HG03095 (cell line): ENCODE measurements at regions not wholly inside any gene's neighbourhood (a gene's known extent, or its start where the extent isn't known, plus 50 kb on each side); places are given as distances from the start of the nearest gene placed in this dataset.
"Not testable (repeated sequence)": the region's sequence is repeated elsewhere in the genome, so short reads cannot be mapped to it uniquely, and the experiment has no call there.

ENCODE experiments used
- ATAC-seq: cut with Tn5 transposase; IDR thresholded peaks from one replicate; pipeline ENCODE4 v1.9.1; 2021; ENCODE audit warnings: moderate library complexity; ENCODE audit not compliant: unreplicated experiment

DNA sequence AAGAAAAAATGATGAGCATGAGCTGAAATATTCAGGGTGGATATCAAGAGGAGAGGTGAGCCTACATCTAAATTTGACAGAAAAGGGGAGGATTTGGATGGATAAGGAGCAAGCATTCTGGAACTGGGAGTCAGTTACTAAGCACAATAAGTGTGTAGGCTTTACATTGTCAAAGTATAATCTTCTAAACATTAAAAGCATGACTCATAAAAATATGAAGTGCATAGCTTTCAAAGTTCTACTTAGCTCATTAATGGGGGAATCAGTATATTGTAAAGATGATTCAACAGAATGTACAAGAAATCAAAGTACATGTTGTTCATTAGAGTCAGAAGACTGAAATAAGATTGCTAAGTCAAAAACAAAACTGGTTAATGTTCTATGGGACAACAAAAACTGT is 248.0 kb upstream of the GAS1 start:
- ATAC-seq, result no peak

- ATAC-seq, result no peak
Measured at GRCh38 chr9:87197349-87198130, 250.2 kb upstream of the GAS1 start.

- no peak for ATAC-seq
Measured at GRCh38 chr9:87198716-87199115, 251.4 kb upstream of the GAS1 start.

DNA sequence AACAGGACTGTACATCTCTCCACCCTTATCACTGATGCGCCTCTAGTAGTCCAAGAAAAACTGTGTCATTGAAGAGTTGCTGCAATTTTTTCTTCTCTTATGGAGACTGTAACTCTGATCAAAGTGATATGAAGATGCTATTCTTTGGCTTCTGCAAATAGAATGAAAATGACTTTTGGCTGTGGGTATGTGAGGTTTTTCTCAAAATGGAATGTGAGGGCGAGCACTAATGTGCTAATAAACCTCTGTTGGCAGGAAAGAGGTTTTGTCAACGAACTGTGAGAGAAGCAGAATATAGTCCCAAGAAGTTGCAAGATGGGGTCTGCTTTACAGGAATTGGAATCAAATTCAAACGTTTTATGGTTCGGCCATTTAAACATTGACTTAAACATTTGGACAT is 252.0 kb upstream of the GAS1 start:
- ATAC-seq, result no peak

- no peak for ATAC-seq
Measured at GRCh38 chr9:87199782-87200181, 252.5 kb upstream of the GAS1 start.

- ATAC-seq, result no peak
Measured at GRCh38 chr9:87201351-87201751, 254.0 kb upstream of the GAS1 start.

DNA sequence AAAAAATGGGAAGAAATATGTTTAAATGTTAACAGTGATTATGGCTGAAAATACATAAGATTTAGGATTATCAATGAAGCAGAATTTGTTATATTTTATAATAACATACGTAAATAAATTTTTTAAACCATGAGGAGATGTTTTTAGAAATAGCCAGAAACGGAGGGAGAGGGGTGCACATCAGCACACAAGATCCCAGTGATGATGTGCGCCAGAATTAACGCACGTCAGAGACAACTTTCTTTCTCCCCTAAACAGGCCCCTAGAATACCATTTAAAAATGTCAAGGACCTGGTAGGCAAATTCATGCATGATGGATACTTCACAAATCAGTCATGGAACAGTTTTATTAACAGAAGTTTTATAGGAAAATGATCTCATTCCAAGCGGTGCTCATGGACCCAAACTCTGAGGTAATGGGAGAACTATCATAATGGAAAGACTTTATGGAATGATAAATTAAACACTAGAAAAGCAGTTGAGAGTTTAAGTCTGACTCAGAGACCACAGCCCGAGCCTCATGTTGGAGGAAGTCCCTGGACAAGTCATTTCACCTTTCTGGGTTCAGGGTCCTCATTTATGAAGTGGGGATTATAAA is 258.9 kb upstream of the GAS1 start:
- no peak for ATAC-seq

GRCh38 chr9:87210658-87211057 is 263.4 kb upstream of the GAS1 start:
- not testable (repeated sequence) for ATAC-seq

GRCh38 chr9:87211669-87212068 is 264.4 kb upstream of the GAS1 start:
- ATAC-seq, result no peak

GRCh38 chr9:87212605-87213021 is 265.3 kb upstream of the GAS1 start:
- no peak for ATAC-seq

- ATAC-seq, result no peak
Measured at GRCh38 chr9:87213948-87214347, 266.6 kb upstream of the GAS1 start.

DNA sequence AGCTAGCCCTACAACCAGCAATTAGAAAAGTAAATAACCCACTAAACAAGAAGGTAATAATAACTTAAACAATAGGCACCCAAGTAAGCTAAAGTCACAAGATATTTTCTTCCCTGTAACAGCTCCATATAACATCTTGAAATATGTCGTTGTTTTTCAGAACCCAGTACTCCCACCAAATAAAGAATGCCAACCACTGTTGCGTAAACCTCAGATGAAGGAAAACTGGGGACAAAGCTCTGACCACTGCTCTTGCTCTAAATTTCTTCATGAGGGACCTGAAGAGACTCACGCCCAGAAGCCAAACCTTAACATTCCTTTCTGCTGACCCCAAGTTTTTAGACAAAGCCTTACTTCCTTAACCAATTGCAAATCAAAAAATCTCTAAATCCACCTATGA is 267.7 kb upstream of the GAS1 start:
- ATAC-seq, result no peak

DNA sequence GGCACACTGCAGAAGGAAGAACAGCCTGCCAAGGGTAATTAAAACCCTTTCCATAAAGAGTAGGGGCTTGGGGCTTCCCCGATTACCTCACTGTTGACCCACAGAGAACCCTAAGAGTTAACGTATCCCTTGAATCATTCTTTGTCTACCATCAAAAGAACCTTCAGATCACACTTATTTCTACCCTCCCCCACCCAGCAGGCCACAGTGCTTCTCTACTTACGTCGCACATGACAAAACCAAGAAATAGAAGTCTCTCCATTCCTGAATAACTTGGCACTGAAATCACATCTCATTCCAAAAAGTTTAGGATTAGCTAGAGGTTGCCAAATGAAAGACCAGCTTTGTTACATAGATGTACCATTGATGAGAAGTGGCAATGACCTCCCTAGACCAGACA is 268.7 kb upstream of the GAS1 start:
- ATAC-seq, result no peak

- ATAC-seq, result no peak
Measured at GRCh38 chr9:87216897-87217455, 269.7 kb upstream of the GAS1 start.

DNA sequence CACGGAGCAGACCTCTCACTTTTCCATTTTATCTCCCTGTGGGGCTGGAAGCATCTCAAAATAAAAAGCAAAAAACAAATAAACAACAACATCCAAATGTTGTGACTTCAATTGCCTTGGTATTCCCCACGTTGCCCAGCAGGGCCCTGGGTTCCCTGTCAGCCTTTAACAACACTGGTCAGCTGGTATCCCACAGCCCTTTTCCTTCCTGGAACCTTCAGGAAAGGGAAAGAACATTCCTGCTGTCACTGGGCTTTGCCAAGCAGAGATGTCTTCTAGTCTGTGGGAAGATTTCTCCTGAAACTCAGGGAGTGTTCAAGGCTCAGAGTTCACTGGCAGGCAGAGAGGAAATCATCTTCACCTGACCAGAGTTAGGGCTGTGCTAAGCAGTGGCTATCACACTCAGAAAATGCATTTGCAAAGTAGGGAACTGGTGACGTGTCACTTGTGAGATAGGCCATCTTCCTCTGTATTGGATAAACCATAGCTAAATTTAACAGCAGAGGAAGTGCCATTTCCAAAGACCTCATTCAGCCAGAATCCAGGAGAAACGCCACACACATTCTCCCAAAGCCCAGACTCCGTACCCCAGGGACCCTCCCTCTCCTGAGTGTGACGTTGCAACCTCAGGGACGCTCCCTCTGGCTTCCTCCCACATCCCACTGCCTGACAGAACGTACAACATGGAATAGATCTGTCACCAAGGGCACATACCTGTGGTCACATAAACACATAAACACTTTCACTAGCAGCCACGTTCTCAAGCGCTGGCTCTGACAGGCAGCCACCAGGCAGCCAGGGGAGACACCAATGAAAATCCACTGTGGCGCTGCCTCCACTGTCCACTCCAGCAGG is 274.0 kb upstream of the DAPK1 start:
- ATAC-seq, result no peak

DNA sequence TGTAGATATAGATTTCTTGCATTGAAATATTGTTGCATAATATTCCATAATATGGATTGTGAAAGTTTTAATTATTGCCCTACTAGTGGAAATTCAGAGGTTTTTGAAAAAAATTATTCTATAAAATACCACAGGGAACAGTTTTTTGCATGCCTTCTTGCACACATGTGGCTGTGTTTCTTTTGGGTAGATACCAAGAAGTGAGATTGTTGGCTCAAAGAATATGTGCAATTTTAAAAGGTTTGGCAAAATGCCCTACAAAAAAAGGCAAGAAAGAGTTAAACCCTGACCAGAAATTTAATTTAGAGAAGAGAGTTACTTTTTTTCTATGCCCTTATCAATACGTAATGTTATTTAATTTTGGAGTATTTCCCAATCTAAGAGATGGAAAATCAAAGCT is 270.8 kb upstream of the DAPK1 start:
- ATAC-seq, result no peak

GRCh38 chr9:87227456-87227855 is 270.2 kb upstream of the DAPK1 start:
- ATAC-seq, result no peak

GRCh38 chr9:87229108-87229507 is 268.6 kb upstream of the DAPK1 start:
- no peak for ATAC-seq

- no peak for ATAC-seq
Measured at GRCh38 chr9:87233431-87233830, 264.2 kb upstream of the DAPK1 start.

- ATAC-seq, result no peak
Measured at GRCh38 chr9:87233899-87234455, 263.7 kb upstream of the DAPK1 start.

- no peak for ATAC-seq
Measured at GRCh38 chr9:87234854-87235253, 262.8 kb upstream of the DAPK1 start.
